Upper lobe of right lung (tissue), 1 donor: ENCODE measurements at regions not wholly inside any gene's neighbourhood (a gene's known extent, or its start where the extent isn't known, plus 50 kb on each side); places are given as distances from the start of the nearest gene placed in this dataset.

Experiments used
- ATAC-seq: fragments of 200-7000 bp; cut with Tn5 transposase; one replicate; pipeline ENCODE4 v1.9.1; 2020; ENCODE audit warnings: mild to moderate bottlenecking, moderate library complexity
- DNase-seq: peaks from one replicate; pipeline ENCODE4 v3.0.0-alpha.2; 2020
- H3K27ac ChIP-seq: fragments of 200-600 bp; one replicate; pipeline ENCODE4 v1.8.0; 2022
- H3K27me3 ChIP-seq: fragments of 200-600 bp; one replicate; pipeline ENCODE4 v1.8.0; 2022; ENCODE audit warnings: mild to moderate bottlenecking
- H3K36me3 ChIP-seq: fragments of 200-600 bp; one replicate; pipeline ENCODE4 v1.8.0; 2022
- H3K4me1 ChIP-seq: fragments of 200-600 bp; one replicate; pipeline ENCODE4 v1.8.0; 2022
- H3K4me3 ChIP-seq: fragments of 200-600 bp; one replicate; pipeline ENCODE4 v1.8.0; 2022; ENCODE audit warnings: mild to moderate bottlenecking
- H3K9me3 ChIP-seq: fragments of 200-600 bp; one replicate; pipeline ENCODE4 v1.8.0; 2022
- intact Hi-C: fragments of 100-400 bp; cut with DNase I; formaldehyde crosslinking; loops from one replicate; pipeline ENCODE4 v1.11.0; 2022
- TF ChIP-seq, protein P1 (sequence below): fragments of 200-600 bp; IDR thresholded peaks from one replicate; pipeline ENCODE4 v1.8.0; 2022; ENCODE audit warnings: antibody characterized with exemption
- donor health status: DM: no; HTN: yes; CAD: no; lungs with severe emphysema.

DNA sequence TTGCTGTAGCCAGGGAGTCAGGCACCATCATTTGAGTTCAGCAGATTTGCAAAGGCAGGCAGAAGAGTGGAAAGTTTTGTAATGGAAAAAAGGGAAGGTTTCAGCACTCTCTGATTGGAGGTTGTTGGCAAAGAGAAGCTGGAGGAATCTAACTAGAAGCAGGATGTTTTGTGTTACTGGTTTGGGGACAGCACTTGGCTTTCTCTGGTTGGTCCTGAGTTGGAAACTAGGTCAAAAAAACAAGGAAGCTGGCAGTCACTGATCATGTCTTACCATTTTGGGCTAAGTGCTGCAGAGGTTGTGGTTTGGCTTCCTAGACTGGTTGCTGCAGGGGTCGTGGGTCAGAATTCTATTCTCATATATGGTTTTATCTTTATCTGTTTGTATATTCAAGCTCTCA is 189.8 kb downstream of the DRD1 start:
- Histone ChIP-seq H3K27me3 (no peaks in the 10 kb centered on the region), H3K36me3 (no peaks in the 10 kb centered on the region), H3K4me3 (no peak overlapping the region), H3K27ac (no peak overlapping the region), H3K9me3 (no peaks in the 10 kb centered on the region), H3K4me1 (peaks cover 11% of the 10 kb centered on the region)
- TF ChIP-seq, protein P1, sequence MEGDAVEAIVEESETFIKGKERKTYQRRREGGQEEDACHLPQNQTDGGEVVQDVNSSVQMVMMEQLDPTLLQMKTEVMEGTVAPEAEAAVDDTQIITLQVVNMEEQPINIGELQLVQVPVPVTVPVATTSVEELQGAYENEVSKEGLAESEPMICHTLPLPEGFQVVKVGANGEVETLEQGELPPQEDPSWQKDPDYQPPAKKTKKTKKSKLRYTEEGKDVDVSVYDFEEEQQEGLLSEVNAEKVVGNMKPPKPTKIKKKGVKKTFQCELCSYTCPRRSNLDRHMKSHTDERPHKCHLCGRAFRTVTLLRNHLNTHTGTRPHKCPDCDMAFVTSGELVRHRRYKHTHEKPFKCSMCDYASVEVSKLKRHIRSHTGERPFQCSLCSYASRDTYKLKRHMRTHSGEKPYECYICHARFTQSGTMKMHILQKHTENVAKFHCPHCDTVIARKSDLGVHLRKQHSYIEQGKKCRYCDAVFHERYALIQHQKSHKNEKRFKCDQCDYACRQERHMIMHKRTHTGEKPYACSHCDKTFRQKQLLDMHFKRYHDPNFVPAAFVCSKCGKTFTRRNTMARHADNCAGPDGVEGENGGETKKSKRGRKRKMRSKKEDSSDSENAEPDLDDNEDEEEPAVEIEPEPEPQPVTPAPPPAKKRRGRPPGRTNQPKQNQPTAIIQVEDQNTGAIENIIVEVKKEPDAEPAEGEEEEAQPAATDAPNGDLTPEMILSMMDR: no peak
- DNase-seq: no peak
- intact Hi-C loops: no loop called here
- no peak for ATAC-seq

DNA sequence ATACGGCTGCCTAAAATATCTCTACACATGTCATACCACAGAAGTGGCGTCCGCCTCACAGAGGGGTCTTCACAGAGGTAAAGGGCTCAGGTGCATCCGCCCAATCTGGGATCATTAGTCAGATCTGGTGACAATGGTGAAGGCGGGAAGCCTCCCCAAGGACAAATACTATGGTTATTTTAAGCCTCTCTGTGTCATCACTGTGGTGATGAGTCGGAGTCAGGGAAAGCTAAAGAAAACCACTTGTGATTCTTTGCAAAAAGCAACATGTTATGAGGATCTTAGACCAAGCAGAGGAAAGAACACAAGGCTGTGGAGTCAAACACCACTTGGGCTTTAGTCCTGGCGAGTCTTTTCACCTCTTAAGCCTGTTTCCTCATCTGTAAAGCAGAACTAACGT is 190.4 kb downstream of the DRD1 start:
- TF ChIP-seq, protein P1: no peak
- peaks cover 11% of the 10 kb centered on the region for H3K4me1 ChIP-seq
- no peak overlapping the region for H3K4me3 ChIP-seq
- ATAC-seq (no peak), DNase-seq (no peak)
- H3K27me3 ChIP-seq: no peaks in the 10 kb centered on the region
- intact Hi-C loops: no loop called here
- H3K9me3 ChIP-seq: no peaks in the 10 kb centered on the region
- H3K27ac ChIP-seq: peak overlapping the region; percentile 42
- H3K36me3 ChIP-seq: no peaks in the 10 kb centered on the region

DNA sequence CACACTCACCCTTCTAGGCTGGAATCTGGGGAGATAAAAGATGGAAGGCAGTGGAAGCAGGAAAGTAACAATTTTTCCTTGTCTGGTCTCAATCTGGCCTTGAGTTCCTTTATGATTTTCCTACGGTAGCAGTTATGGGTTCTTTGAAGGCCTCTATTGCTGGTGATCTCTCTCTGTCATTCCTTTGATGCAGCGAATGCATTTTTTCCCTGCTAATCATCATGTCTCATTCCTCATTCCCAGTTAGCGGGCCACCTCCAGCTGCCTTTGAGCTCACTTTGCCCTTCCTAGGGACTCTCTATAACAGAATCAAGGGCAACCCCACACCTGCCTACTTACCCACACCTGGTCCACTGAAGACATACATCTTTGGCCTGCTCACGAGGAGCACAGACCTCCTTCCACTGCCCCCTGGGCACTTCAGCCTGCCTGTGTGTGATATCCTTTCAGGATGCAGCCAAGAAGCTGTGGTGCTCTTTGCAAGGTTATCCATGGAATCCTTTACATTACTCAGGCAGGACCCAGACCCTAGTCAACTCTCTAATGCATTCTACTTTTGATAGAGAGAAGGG is 191.7 kb downstream of the DRD1 start:
- H3K27me3 ChIP-seq: no peaks in the 10 kb centered on the region
- intact Hi-C loops: no loop called here
- TF ChIP-seq, protein P1: no peak
- H3K36me3 ChIP-seq: no peaks in the 10 kb centered on the region
- peaks cover 11% of the 10 kb centered on the region for H3K4me1 ChIP-seq
- H3K9me3 ChIP-seq: no peaks in the 10 kb centered on the region
- ATAC-seq (no peak), DNase-seq (no peak)
- H3K4me3 ChIP-seq: no peak overlapping the region
- no peak overlapping the region for H3K27ac ChIP-seq

DNA sequence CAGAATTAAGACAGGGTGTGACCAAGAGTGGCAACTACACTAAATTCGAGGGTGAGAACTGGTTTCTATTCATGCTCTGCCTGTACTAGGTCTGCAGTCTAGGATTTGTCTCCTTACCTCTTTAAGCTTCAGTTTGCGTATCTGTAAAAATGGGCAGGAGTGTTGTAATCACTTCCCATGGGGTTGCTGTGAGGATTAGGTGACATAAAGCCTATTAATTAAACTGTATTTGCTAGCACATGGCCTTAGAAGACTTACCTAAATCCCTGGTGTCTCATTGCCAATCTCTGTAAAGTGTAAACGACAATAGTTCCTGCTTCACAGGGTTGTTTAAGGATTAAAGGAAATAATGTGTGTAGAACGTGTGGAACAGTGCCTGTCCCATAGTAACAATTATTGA is 193.6 kb downstream of the DRD1 start:
- intact Hi-C loops: no loop called here
- ATAC-seq (no peak), DNase-seq (no peak)
- Histone ChIP-seq H3K27me3 (no peaks in the 10 kb centered on the region), H3K4me1 (peaks cover 11% of the 10 kb centered on the region), H3K36me3 (no peaks in the 10 kb centered on the region), H3K9me3 (no peaks in the 10 kb centered on the region), H3K4me3 (no peak overlapping the region), H3K27ac (no peak overlapping the region)
- TF ChIP-seq, protein P1: no peak

DNA sequence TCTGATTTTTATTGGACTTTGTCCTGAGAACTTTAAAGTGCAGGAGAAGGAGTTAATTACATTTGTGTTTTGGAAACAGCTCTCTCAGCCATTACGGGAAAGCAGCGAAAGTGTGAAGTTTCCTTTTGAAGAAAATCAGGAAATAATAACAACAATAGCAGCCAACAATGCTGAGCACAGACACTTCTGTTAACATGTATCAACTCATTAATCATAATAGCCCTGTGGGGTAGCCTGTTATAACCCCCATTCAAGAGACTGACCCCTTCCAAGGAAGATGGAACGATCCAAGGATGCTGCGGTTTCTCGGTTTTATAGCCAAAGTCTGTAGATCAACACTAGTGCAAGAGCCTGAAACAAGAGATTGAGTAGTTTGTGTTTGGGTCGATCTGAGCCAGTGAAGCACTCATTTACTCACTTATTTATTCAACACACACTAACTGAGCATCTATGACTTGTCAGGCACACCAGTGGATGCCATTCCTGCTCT is 195.5 kb downstream of the DRD1 start:
- Histone ChIP-seq H3K36me3 (no peaks in the 10 kb centered on the region), H3K4me1 (peaks cover 1% of the 10 kb centered on the region), H3K27ac (no peak overlapping the region), H3K27me3 (no peaks in the 10 kb centered on the region), H3K4me3 (no peak overlapping the region), H3K9me3 (no peaks in the 10 kb centered on the region)
- ATAC-seq (no peak), DNase-seq (no peak)
- intact Hi-C loops: no loop called here
- TF ChIP-seq, protein P1: no peak
